WTC11 (cell line): ENCODE measurements at regions not wholly inside any gene's neighbourhood (a gene's known extent, or its start where the extent isn't known, plus 50 kb on each side); places are given as distances from the start of the nearest gene placed in this dataset.
A peak's percentile ranks its signal among the peaks of the same experiment; 100 is the strongest.

Source experiments
- ATAC-seq: fragments of 200-7000 bp; cut with Tn5 transposase; 2 replicates; pipeline ENCODE4 v1.10.0; 2021; ENCODE audit warnings: mild to moderate bottlenecking, moderate library complexity
- CTCF ChIA-PET: fragments of 300-600 bp; sonication (Branson Sonifier 250); formaldehyde crosslinking; loops from one replicate; lab custom pipeline; 2021; ENCODE audit warnings: antibody characterized with exemption; lab: Charles Lee
- POLR2A ChIA-PET: fragments of 350-600 bp; sonication (Branson Sonifier 250); formaldehyde crosslinking; loops from one replicate; lab custom pipeline; 2021; ENCODE audit warnings: antibody characterized with exemption; lab: Charles Lee
- DNase-seq: peaks from one replicate; pipeline ENCODE4 v3.0.0; 2021; ENCODE audit warnings: low spot score
- H3K27ac Mint-ChIP-seq: 2 replicates; pipeline ENCODE4 v1.8.0; 2021; ENCODE audit warnings: mixed read lengths
- H3K27me3 Mint-ChIP-seq: 2 replicates; pipeline ENCODE4 v1.8.0; 2021; ENCODE audit warnings: low read depth, mild to moderate bottlenecking, moderate library complexity, mixed read lengths
- H3K36me3 Mint-ChIP-seq: 2 replicates; pipeline ENCODE4 v1.8.0; 2021; ENCODE audit warnings: mixed read lengths
- H3K4me1 Mint-ChIP-seq: 2 replicates; pipeline ENCODE4 v1.8.0; 2022; ENCODE audit warnings: mixed read lengths
- H3K4me3 Mint-ChIP-seq: 2 replicates; pipeline ENCODE4 v1.8.0; 2021; ENCODE audit warnings: mild to moderate bottlenecking, moderate library complexity, mixed read lengths
- H3K9me3 Mint-ChIP-seq: 2 replicates; pipeline ENCODE4 v1.8.0; 2021; ENCODE audit warnings: mixed read lengths
- ATF1 ChIP-seq: sonication (generic); formaldehyde crosslinking; IDR thresholded peaks from 2 replicates; pipeline ENCODE4 v1.8.1; 2023; ENCODE audit warnings: mild to moderate bottlenecking, moderate library complexity, missing genetic modification reagents
- CREB1 ChIP-seq: sonication (generic); formaldehyde crosslinking; IDR thresholded peaks from 2 replicates; pipeline ENCODE4 v1.8.0; 2023; ENCODE audit warnings: mild to moderate bottlenecking, missing genetic modification reagents
- EMX1 ChIP-seq: fragments of 250-450 bp; sonication (Bioruptor Pico); IDR thresholded peaks from 2 replicates; pipeline ENCODE4 v1.8.0; 2021; ENCODE audit warnings: mild to moderate bottlenecking
- FOXJ3 ChIP-seq: sonication (generic); formaldehyde crosslinking; IDR thresholded peaks from 2 replicates; pipeline ENCODE4 v1.9.0; 2021; ENCODE audit warnings: missing genetic modification reagents, mild to moderate bottlenecking, borderline replicate concordance
- GABPB1 ChIP-seq: sonication (generic); formaldehyde crosslinking; IDR thresholded peaks from 2 replicates; pipeline ENCODE4 v1.8.1; 2023; ENCODE audit warnings: mild to moderate bottlenecking, missing genetic modification reagents
- IRF1 ChIP-seq: sonication (generic); formaldehyde crosslinking; IDR thresholded peaks from 2 replicates; pipeline ENCODE4 v1.8.0; 2023; ENCODE audit warnings: missing genetic modification reagents
- JAZF1 ChIP-seq: fragments of 250-450 bp; sonication (Bioruptor Pico); IDR thresholded peaks from 2 replicates; pipeline ENCODE4 v1.9.0; 2021; ENCODE audit warnings: moderate library complexity, mild to moderate bottlenecking, inconsistent platforms
- MXD4 ChIP-seq: fragments of 250-450 bp; sonication (Bioruptor Pico); IDR thresholded peaks from 2 replicates; pipeline ENCODE4 v1.8.0; 2021; ENCODE audit warnings: mild to moderate bottlenecking, moderate library complexity, borderline replicate concordance
- NR3C1 ChIP-seq: sonication (generic); formaldehyde crosslinking; conservative IDR thresholded peaks from 2 replicates; pipeline ENCODE4 v1.8.1; 2023; ENCODE audit warnings: low read depth, mild to moderate bottlenecking, missing genetic modification reagents
- PRRX2 ChIP-seq: fragments of 250-450 bp; sonication (Bioruptor Pico); IDR thresholded peaks from 2 replicates; pipeline ENCODE4 v1.8.0; 2021; ENCODE audit warnings: mild to moderate bottlenecking
- TP53 ChIP-seq: sonication (generic); formaldehyde crosslinking; IDR thresholded peaks from 2 replicates; pipeline ENCODE4 v1.8.1; 2023; ENCODE audit warnings: mild to moderate bottlenecking, missing genetic modification reagents
- USF1 ChIP-seq: sonication (generic); formaldehyde crosslinking; IDR thresholded peaks from 2 replicates; pipeline ENCODE4 v1.8.0; 2022; ENCODE audit warnings: mild to moderate bottlenecking, missing genetic modification reagents
- ZBTB21 ChIP-seq: sonication (generic); formaldehyde crosslinking; IDR thresholded peaks from 2 replicates; pipeline ENCODE4 v1.8.1; 2023; ENCODE audit warnings: mild to moderate bottlenecking, missing genetic modification reagents, borderline replicate concordance
- ZNF263 ChIP-seq: sonication (generic); formaldehyde crosslinking; IDR thresholded peaks from 2 replicates; pipeline ENCODE4 v1.8.1; 2022; ENCODE audit warnings: low read depth, mild to moderate bottlenecking, moderate library complexity, missing genetic modification reagents
- ZNF416 ChIP-seq: fragments of 250-450 bp; sonication (Bioruptor Pico); IDR thresholded peaks from 2 replicates; pipeline ENCODE4 v1.9.0; 2021; ENCODE audit warnings: mild to moderate bottlenecking, inconsistent platforms
- ZNF423 ChIP-seq: fragments of 250-450 bp; sonication (Bioruptor Pico); IDR thresholded peaks from 2 replicates; pipeline ENCODE4 v2.1.2; 2022; ENCODE audit warnings: mild to moderate bottlenecking, moderate library complexity
- TF ChIP-seq, protein P1 (sequence below): fragments of 250-450 bp; sonication (Bioruptor Pico); IDR thresholded peaks from 2 replicates; pipeline ENCODE4 v1.8.0; 2021; ENCODE audit warnings: mild to moderate bottlenecking
- TF ChIP-seq, protein P2 (sequence below): fragments of 250-450 bp; sonication (Bioruptor Pico); IDR thresholded peaks from 2 replicates; pipeline ENCODE4 v1.9.0; 2021; ENCODE audit warnings: mild to moderate bottlenecking
- TF ChIP-seq, protein P3 (sequence below): fragments of 200-600 bp; IDR thresholded peaks from 2 replicates; pipeline ENCODE4 v1.8.0; 2022; ENCODE audit warnings: antibody characterized with exemption
- TF ChIP-seq, protein P4 (sequence below): fragments of 250-450 bp; sonication (Bioruptor Pico); IDR thresholded peaks from 2 replicates; pipeline ENCODE4 v1.9.0; 2021; ENCODE audit warnings: mild to moderate bottlenecking
- TF ChIP-seq, protein P5 (sequence below): sonication (generic); formaldehyde crosslinking; conservative IDR thresholded peaks from 2 replicates; pipeline ENCODE4 v1.8.1; 2023; ENCODE audit warnings: mild to moderate bottlenecking, low read depth, missing genetic modification reagents, moderate library complexity
- TF ChIP-seq, protein P6 (sequence below): sonication (generic); formaldehyde crosslinking; conservative IDR thresholded peaks from 2 replicates; pipeline ENCODE4 v1.8.1; 2022; ENCODE audit warnings: mild to moderate bottlenecking, missing genetic modification reagents

DNA sequence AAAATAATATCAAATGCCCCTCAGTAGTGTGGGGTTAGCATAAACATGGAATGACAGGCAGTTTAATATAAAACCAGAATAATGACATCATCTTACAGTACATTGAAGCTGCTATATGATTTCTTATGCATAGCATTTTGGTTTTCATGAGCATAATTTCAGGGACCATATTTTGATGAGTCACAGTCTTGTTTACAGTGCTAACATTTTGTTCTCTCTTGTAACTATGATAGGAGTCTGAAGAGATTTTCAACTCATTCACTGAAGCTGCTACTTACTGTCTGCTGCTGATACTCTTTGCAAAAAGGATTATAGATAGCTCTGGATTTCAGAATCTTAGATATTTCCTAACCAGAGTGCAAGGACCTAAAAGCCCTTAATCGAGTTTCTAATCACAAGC is 92.6 kb upstream of the CCDC54 start (continued):
- TF ChIP-seq, protein P1, sequence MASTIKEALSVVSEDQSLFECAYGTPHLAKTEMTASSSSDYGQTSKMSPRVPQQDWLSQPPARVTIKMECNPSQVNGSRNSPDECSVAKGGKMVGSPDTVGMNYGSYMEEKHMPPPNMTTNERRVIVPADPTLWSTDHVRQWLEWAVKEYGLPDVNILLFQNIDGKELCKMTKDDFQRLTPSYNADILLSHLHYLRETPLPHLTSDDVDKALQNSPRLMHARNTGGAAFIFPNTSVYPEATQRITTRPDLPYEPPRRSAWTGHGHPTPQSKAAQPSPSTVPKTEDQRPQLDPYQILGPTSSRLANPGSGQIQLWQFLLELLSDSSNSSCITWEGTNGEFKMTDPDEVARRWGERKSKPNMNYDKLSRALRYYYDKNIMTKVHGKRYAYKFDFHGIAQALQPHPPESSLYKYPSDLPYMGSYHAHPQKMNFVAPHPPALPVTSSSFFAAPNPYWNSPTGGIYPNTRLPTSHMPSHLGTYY (CRISPR knock-in tag), result no peak
- TF ChIP-seq, protein P2, sequence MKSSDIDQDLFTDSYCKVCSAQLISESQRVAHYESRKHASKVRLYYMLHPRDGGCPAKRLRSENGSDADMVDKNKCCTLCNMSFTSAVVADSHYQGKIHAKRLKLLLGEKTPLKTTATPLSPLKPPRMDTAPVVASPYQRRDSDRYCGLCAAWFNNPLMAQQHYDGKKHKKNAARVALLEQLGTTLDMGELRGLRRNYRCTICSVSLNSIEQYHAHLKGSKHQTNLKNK (CRISPR knock-in tag), result no peak
- no peak for TF ChIP-seq IRF1 (CRISPR knock-in tag)
- no peak for TF ChIP-seq NR3C1 (CRISPR knock-in tag)
- TF ChIP-seq GABPB1, result no peak
- no peak for TF ChIP-seq TP53 (CRISPR knock-in tag)
- TF ChIP-seq, all 79 proteins: peak for 0

DNA sequence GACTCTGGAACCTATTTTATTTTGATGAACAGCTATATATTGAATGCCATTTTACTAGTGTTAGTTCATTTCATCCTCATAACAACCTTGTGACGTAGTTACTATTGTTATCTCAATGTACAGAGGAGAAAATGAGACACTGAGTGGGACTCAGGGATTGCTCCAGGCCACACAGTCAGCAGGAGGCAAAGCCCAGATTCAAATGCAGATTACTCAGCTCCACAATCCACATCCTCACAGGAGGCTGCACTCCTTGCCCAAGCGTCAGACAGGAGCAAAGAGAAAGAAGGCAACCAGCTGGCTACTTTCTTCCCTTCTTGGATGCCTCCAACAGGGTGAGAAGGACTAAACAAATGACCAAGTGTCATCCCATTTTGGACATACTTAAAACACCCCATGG is 92.0 kb upstream of the CCDC54 start:
- CTCF ChIA-PET, result interaction anchor here (1.0 to 3.7 kb wide), 6 partner anchors 11 to 175 kb away, joined by 3 to 26 read pairs (median 10); no protein-coding TSS in a partner anchor
- DNase-seq, result peak; percentile 69
- POLR2A ChIA-PET, result no interaction called here
- H3K9me3 Mint-ChIP-seq, result peaks cover 10% of the 10 kb centered on the region
- peak; percentile 94 for ATAC-seq
- H3K4me3 Mint-ChIP-seq, result no peak overlapping the region; the same call in 1 of the 2 replicates
- H3K27me3 Mint-ChIP-seq, result no peaks in the 10 kb centered on the region; the same call in 1 of the 2 replicates
- H3K4me1 Mint-ChIP-seq, result peaks cover 37% of the 10 kb centered on the region
- peak overlapping the region; percentile 98 for H3K27ac Mint-ChIP-seq
- H3K36me3 Mint-ChIP-seq, result peaks cover 8% of the 10 kb centered on the region
- TF ChIP-seq ATF1 (CRISPR knock-in tag) (no peak), JAZF1 (CRISPR knock-in tag) (no peak), USF1 (CRISPR knock-in tag) (no peak), IRF1 (CRISPR knock-in tag) (no peak), PRRX2 (CRISPR knock-in tag) (no peak), ZBTB21 (peak; percentile 51; the same call in 1 of the 2 replicates), ZNF416 (no peak), CREB1 (CRISPR knock-in tag) (no peak), FOXJ3 (CRISPR knock-in tag) (no peak), MXD4 (CRISPR knock-in tag) (no peak), EMX1 (CRISPR knock-in tag) (no peak), ZNF263 (CRISPR knock-in tag) (no peak), ZNF423 (0 out of 2 replicates have a peak, but pooled peaks have one; percentile 5)
- TF ChIP-seq, protein P3, sequence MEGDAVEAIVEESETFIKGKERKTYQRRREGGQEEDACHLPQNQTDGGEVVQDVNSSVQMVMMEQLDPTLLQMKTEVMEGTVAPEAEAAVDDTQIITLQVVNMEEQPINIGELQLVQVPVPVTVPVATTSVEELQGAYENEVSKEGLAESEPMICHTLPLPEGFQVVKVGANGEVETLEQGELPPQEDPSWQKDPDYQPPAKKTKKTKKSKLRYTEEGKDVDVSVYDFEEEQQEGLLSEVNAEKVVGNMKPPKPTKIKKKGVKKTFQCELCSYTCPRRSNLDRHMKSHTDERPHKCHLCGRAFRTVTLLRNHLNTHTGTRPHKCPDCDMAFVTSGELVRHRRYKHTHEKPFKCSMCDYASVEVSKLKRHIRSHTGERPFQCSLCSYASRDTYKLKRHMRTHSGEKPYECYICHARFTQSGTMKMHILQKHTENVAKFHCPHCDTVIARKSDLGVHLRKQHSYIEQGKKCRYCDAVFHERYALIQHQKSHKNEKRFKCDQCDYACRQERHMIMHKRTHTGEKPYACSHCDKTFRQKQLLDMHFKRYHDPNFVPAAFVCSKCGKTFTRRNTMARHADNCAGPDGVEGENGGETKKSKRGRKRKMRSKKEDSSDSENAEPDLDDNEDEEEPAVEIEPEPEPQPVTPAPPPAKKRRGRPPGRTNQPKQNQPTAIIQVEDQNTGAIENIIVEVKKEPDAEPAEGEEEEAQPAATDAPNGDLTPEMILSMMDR, result no peak
- TF ChIP-seq, protein P4, sequence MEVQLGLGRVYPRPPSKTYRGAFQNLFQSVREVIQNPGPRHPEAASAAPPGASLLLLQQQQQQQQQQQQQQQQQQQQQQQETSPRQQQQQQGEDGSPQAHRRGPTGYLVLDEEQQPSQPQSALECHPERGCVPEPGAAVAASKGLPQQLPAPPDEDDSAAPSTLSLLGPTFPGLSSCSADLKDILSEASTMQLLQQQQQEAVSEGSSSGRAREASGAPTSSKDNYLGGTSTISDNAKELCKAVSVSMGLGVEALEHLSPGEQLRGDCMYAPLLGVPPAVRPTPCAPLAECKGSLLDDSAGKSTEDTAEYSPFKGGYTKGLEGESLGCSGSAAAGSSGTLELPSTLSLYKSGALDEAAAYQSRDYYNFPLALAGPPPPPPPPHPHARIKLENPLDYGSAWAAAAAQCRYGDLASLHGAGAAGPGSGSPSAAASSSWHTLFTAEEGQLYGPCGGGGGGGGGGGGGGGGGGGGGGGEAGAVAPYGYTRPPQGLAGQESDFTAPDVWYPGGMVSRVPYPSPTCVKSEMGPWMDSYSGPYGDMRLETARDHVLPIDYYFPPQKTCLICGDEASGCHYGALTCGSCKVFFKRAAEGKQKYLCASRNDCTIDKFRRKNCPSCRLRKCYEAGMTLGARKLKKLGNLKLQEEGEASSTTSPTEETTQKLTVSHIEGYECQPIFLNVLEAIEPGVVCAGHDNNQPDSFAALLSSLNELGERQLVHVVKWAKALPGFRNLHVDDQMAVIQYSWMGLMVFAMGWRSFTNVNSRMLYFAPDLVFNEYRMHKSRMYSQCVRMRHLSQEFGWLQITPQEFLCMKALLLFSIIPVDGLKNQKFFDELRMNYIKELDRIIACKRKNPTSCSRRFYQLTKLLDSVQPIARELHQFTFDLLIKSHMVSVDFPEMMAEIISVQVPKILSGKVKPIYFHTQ (CRISPR knock-in tag), result no peak
- TF ChIP-seq, protein P5, sequence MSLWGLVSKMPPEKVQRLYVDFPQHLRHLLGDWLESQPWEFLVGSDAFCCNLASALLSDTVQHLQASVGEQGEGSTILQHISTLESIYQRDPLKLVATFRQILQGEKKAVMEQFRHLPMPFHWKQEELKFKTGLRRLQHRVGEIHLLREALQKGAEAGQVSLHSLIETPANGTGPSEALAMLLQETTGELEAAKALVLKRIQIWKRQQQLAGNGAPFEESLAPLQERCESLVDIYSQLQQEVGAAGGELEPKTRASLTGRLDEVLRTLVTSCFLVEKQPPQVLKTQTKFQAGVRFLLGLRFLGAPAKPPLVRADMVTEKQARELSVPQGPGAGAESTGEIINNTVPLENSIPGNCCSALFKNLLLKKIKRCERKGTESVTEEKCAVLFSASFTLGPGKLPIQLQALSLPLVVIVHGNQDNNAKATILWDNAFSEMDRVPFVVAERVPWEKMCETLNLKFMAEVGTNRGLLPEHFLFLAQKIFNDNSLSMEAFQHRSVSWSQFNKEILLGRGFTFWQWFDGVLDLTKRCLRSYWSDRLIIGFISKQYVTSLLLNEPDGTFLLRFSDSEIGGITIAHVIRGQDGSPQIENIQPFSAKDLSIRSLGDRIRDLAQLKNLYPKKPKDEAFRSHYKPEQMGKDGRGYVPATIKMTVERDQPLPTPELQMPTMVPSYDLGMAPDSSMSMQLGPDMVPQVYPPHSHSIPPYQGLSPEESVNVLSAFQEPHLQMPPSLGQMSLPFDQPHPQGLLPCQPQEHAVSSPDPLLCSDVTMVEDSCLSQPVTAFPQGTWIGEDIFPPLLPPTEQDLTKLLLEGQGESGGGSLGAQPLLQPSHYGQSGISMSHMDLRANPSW (CRISPR knock-in tag), result no peak
- TF ChIP-seq, protein P2 (CRISPR knock-in tag), result no peak
- TF ChIP-seq, protein P6, sequence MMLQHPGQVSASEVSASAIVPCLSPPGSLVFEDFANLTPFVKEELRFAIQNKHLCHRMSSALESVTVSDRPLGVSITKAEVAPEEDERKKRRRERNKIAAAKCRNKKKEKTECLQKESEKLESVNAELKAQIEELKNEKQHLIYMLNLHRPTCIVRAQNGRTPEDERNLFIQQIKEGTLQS (CRISPR knock-in tag), result no peak
- TF ChIP-seq, protein P1 (CRISPR knock-in tag), result no peak
